SJCRH30 (cell line): ENCODE measurements at regions not wholly inside any gene's neighbourhood (a gene's known extent, or its start where the extent isn't known, plus 50 kb on each side); places are given as distances from the start of the nearest gene placed in this dataset.
"Not testable (repeated sequence)": the region's sequence is repeated elsewhere in the genome, so short reads cannot be mapped to it uniquely, and the experiment has no call there.

Experiments used
- DNase-seq, 2 experiments: peaks; one replicate each; pipeline ENCODE4 v3.0.0-alpha.2; 2015 to 2020
- H3K27ac ChIP-seq: fragments of 250-450 bp; sonication (Bioruptor Pico); 2 replicates; pipeline ENCODE4 v1.5.1; 2020; ENCODE audit warnings: mild to moderate bottlenecking, moderate library complexity
- H3K27me3 ChIP-seq: fragments of 250-450 bp; sonication (Bioruptor Pico); 2 replicates; pipeline ENCODE4 v1.5.1; 2020; ENCODE audit warnings: mild to moderate bottlenecking, moderate library complexity
- H3K36me3 ChIP-seq: fragments of 250-450 bp; sonication (Bioruptor Pico); 2 replicates; pipeline ENCODE4 v1.5.1; 2020; ENCODE audit warnings: mild to moderate bottlenecking, moderate library complexity
- H3K4me1 ChIP-seq: fragments of 250-450 bp; sonication (Bioruptor Pico); 2 replicates; pipeline ENCODE4 v1.5.1; 2020; ENCODE audit warnings: mild to moderate bottlenecking, moderate library complexity
- H3K4me3 ChIP-seq: fragments of 250-450 bp; sonication (Bioruptor Pico); 2 replicates; pipeline ENCODE4 v1.5.1; 2020; ENCODE audit warnings: mild to moderate bottlenecking, moderate library complexity
- H3K9me3 ChIP-seq: fragments of 250-450 bp; sonication (Bioruptor Pico); replicated peaks from 2 replicates; pipeline ENCODE4 v1.5.1; 2020; ENCODE audit warnings: mild to moderate bottlenecking, moderate library complexity

GRCh38 chr14:26655128-26655527, 57.3 kb upstream of the NOVA1 start:
- no peak for DNase-seq
- H3K27ac ChIP-seq, result no peak overlapping the region
- no peak overlapping the region for H3K4me3 ChIP-seq
- H3K36me3 ChIP-seq, result no peaks in the 10 kb centered on the region
- H3K9me3 ChIP-seq, result no peaks in the 10 kb centered on the region
- no peaks in the 10 kb centered on the region for H3K4me1 ChIP-seq
- peaks cover 13% of the 10 kb centered on the region for H3K27me3 ChIP-seq

DNA sequence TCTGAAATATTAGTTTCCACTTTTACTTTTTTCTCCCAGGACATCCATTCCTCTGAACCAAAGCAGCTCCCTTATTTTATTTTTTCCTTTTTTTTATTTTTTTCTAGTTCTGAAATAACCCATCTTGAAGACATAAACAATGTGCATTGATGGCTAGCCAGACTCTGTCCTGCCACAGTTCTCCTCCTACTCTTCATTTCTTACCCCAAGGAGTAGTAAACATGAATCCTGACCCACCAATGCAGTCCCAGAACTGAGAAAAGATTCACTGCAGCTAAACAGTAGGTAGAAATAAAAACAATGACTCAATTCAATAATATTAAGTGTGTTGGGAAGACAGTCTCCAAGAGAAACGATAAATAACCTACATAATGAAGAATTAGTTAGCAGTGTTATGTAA, 65.7 kb upstream of the NOVA1 start:
- no peak for DNase-seq
- Histone ChIP-seq H3K27me3 (no peaks in the 10 kb centered on the region), H3K36me3 (no peaks in the 10 kb centered on the region), H3K27ac (no peak overlapping the region), H3K4me1 (no peaks in the 10 kb centered on the region), H3K4me3 (no peak overlapping the region), H3K9me3 (no peaks in the 10 kb centered on the region)

GRCh38 chr14:26678732-26679420, 81.0 kb upstream of the NOVA1 start:
- not testable (repeated sequence) for H3K27me3 ChIP-seq, DNase-seq, H3K4me1 ChIP-seq, H3K36me3 ChIP-seq, H3K27ac ChIP-seq, H3K9me3 ChIP-seq
- peak overlapping the region; percentile 27; the same call in 1 of the 2 replicates for H3K4me3 ChIP-seq

- no peak overlapping the region for H3K4me3 ChIP-seq
- DNase-seq, result no peak
- no peaks in the 10 kb centered on the region for H3K27me3 ChIP-seq
- no peaks in the 10 kb centered on the region for H3K36me3 ChIP-seq
- no peak overlapping the region for H3K27ac ChIP-seq
- no peaks in the 10 kb centered on the region for H3K9me3 ChIP-seq
- H3K4me1 ChIP-seq, result no peaks in the 10 kb centered on the region
These were observed 87.6 kb upstream of the NOVA1 start for GRCh38 chr14:26685401-26685800.

DNA sequence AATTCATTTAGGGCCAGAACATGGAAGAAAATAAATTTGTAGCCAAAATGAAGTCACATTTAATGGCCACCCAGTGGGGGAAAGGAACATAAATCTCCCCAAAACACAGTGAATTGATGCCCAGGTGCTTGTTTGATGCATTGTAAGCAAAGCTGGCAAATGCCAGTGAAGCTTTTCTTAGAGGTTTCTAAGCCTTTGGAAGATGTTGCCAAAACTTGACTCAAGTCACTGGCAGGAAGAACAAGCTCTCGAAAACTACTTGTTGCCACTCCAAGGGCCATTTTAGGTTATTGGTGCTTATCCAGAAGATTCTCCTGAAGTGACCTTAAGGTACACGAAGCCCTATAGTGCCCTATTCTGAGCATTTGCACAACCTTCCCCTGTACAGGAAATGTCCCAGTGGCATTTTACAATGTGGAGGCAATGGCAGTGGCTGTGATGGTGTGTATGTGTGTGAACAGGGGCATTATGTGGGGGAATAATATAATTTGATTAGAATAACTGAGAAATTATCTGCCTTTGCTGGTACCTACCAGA, 89.5 kb upstream of the NOVA1 start:
- Histone ChIP-seq H3K36me3 (no peaks in the 10 kb centered on the region), H3K4me3 (no peak overlapping the region), H3K4me1 (no peaks in the 10 kb centered on the region), H3K9me3 (no peaks in the 10 kb centered on the region), H3K27me3 (no peaks in the 10 kb centered on the region), H3K27ac (no peak overlapping the region)
- no peak for DNase-seq

DNA sequence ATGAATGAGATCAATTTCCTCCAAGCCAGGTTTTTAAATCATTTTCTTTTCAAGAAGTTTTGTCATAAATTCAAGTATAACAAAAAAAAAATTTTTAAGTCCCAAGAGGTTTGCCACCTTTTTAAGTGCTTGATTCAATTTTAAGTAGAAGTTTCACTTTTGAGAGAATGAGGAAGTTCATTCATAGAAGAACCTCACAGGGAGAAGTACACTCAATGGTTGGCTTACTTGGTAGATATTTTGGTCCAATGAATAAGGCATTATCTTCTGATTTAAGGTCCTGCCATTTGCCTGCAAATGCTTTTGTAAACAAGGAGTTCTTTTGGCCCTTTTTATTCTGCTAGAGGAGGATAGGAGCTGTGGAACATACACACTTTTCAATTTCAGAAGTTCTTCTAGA, 96.7 kb upstream of the NOVA1 start:
- Histone ChIP-seq H3K4me1 (no peaks in the 10 kb centered on the region), H3K4me3 (no peak overlapping the region), H3K9me3 (no peaks in the 10 kb centered on the region), H3K36me3 (no peaks in the 10 kb centered on the region), H3K27me3 (no peaks in the 10 kb centered on the region), H3K27ac (no peak overlapping the region)
- no peak for DNase-seq

DNA sequence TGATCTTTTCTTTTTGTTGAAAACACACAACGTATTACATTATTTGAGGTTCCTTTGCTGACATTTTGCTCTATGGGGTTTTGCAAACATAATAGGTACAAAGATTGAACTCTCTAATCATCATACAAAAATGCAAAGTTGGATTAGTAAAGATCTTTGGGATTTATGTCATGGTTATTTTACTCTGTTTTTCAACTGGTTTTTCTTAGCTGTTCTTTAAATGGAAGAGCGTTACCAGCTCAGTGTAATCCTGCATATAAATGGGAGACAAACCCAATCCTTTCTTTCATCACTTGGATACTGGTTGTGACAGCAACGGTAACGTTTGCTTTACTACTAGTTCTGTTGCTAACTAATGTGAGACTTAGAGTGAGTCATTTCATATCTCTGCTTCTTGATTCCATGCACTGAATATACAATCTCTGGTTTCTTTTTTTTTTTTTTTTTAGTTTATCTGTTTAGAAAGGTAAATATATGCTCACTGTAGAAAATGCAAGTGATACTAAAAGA, 104.9 kb upstream of the NOVA1 start:
- Histone ChIP-seq H3K9me3 (no peaks in the 10 kb centered on the region), H3K36me3 (no peaks in the 10 kb centered on the region), H3K27me3 (0 out of 2 replicates have a peak, but pooled peaks cover under 1% of the 10 kb centered on the region), H3K4me1 (no peaks in the 10 kb centered on the region), H3K27ac (no peak overlapping the region), H3K4me3 (no peak overlapping the region)
- no peak for DNase-seq

DNA sequence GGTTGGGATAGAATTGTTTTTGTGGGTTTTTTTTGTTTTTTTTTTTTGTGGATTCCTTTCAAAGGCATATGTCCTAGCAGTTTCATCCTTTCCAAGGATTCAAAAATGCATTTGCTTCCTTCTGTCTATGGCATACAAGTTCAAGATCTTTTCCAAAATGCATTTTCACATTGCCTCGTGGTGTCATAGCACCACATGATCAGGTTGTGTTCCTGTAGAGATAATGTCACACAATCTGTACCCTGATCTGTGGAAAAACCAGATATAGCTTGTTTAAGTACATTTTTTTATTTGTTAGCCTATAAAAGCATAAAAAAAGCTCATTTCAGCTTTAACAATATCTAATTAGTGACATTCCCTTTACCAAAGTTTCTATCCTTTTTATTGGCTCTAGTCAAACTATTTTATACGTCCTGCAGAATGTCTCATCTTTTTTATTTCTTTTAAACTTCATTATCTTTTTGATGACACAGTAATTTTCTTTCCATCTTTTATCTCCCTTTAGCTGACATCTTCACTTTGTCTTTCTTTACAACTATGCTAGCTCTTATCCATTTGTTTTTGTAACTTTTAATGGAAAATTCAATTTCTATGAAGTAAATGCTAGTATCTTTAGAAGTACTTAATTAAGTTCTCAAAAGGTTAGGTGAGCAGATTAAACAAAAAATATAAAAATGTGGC, 106.0 kb upstream of the NOVA1 start:
- Histone ChIP-seq H3K27me3 (0 out of 2 replicates have a peak, but pooled peaks cover 2% of the 10 kb centered on the region), H3K4me1 (no peaks in the 10 kb centered on the region), H3K27ac (no peak overlapping the region), H3K4me3 (no peak overlapping the region), H3K9me3 (no peaks in the 10 kb centered on the region), H3K36me3 (no peaks in the 10 kb centered on the region)
- DNase-seq, result no peak

DNA sequence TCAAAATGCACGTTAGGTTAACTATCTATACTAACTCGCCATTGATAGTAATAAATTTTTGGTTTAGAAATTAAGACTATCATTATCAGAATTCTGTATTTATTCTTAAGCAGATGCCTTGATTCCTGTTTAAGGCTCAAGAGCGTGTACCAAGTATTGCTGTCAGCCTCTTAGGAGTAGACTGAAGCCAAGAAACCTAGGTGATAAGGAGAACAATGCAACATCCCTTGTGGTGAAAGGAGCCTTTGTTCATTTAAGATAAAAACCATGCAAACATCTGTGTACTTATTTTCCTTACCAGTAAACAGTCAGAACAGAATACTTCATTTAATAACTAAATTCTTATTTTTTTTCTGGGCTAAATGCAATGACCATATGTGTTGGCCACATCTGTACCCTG, 109.4 kb upstream of the NOVA1 start:
- Histone ChIP-seq H3K4me1 (no peaks in the 10 kb centered on the region), H3K27me3 (0 out of 2 replicates have a peak, but pooled peaks cover 2% of the 10 kb centered on the region), H3K36me3 (no peaks in the 10 kb centered on the region), H3K4me3 (no peak overlapping the region), H3K9me3 (no peaks in the 10 kb centered on the region), H3K27ac (no peak overlapping the region)
- DNase-seq, result no peak

DNA sequence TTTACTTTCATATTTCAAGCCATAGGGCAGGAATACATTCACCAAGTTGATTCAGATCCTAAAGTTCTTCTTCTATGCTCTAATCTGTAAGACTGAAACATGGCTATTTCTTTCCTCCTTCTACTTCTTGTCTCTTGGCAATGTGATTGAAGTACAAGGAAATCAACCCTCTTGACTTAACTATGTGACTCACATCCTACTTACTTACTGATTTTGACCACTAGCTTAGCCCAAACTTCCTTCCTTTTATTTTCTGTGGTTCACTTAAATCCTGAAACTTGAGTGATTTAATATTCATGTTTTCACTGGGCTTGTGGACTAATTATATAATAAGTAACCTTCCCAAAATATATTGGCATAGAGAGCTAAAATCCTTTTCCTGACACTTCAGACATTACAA, 111.2 kb upstream of the NOVA1 start:
- no peak for DNase-seq
- Histone ChIP-seq H3K27me3 (0 out of 2 replicates have a peak, but pooled peaks cover 2% of the 10 kb centered on the region), H3K4me3 (no peak overlapping the region), H3K36me3 (no peaks in the 10 kb centered on the region), H3K9me3 (no peaks in the 10 kb centered on the region), H3K27ac (no peak overlapping the region), H3K4me1 (no peaks in the 10 kb centered on the region)

GRCh38 chr14:26719514-26719913, 121.7 kb upstream of the NOVA1 start:
- Histone ChIP-seq H3K4me1 (no peaks in the 10 kb centered on the region), H3K4me3 (no peak overlapping the region), H3K27ac (no peak overlapping the region), H3K27me3 (no peaks in the 10 kb centered on the region), H3K36me3 (no peaks in the 10 kb centered on the region), H3K9me3 (no peaks in the 10 kb centered on the region)
- DNase-seq, result no peak

DNA sequence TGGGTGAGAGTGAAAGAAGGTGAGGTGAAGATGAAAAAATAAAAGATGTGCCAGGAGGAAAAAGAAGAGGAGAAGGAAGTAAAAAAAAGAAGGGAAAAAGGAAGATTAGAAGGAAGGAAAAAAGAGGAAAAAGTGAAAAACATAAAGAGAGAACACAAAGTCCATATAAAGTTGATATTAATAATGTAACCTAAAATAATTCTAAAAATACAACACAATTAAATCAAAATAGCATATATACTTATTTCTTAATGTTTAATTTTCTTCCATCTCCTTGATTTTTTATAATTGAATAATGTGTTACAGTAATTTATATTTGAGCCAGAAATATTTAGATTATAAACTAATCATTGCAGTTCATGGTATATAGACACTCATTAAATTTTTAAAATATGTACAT, 124.4 kb upstream of the NOVA1 start:
- no peaks in the 10 kb centered on the region for H3K4me1 ChIP-seq
- no peaks in the 10 kb centered on the region for H3K36me3 ChIP-seq
- no peaks in the 10 kb centered on the region for H3K27me3 ChIP-seq
- no peak for DNase-seq
- no peaks in the 10 kb centered on the region for H3K9me3 ChIP-seq
- no peak overlapping the region for H3K27ac ChIP-seq
- H3K4me3 ChIP-seq, result no peak overlapping the region

GRCh38 chr14:26729851-26730250, 132.0 kb upstream of the NOVA1 start:
- Histone ChIP-seq H3K27me3 (no peaks in the 10 kb centered on the region), H3K36me3 (no peaks in the 10 kb centered on the region), H3K4me3 (no peak overlapping the region), H3K9me3 (no peaks in the 10 kb centered on the region), H3K4me1 (no peaks in the 10 kb centered on the region), H3K27ac (no peak overlapping the region)
- no peak for DNase-seq

- no peaks in the 10 kb centered on the region for H3K36me3 ChIP-seq
- H3K4me1 ChIP-seq, result no peaks in the 10 kb centered on the region
- no peaks in the 10 kb centered on the region for H3K27me3 ChIP-seq
- H3K27ac ChIP-seq, result no peak overlapping the region
- no peak overlapping the region for H3K4me3 ChIP-seq
- H3K9me3 ChIP-seq, result no peaks in the 10 kb centered on the region
- peak; percentile 36 to 65 for DNase-seq
These were observed 133.2 kb upstream of the NOVA1 start for GRCh38 chr14:26730929-26731618.

DNA sequence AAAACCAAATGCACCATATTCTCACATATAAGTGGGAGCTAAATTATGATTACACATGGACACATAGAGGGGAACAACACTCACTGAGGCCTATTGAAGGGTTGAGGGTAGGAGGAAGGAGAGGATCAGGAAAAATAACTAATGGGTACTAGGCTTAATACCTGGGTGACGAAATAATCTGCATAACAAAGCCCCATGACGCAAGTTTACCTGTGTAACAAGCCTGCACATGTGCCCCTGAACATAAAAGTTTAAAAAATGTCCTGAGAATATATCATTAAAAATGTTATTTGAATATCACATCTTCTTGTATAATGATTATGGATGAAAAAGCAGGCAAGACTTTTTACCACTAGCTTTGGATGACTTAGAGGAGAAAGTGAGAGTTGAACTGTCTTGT, 138.0 kb upstream of the NOVA1 start:
- H3K36me3 ChIP-seq, result no peaks in the 10 kb centered on the region
- H3K27ac ChIP-seq, result no peak overlapping the region
- no peaks in the 10 kb centered on the region for H3K4me1 ChIP-seq
- no peaks in the 10 kb centered on the region for H3K9me3 ChIP-seq
- no peak overlapping the region for H3K4me3 ChIP-seq
- no peaks in the 10 kb centered on the region for H3K27me3 ChIP-seq
- no peak for DNase-seq
